SK-N-SH treated with all-trans-retinoic acid at 6 μM for 48 hours (cell line): ENCODE measurements at regions not wholly inside any gene's neighbourhood (a gene's known extent, or its start where the extent isn't known, plus 50 kb on each side); places are given as distances from the start of the nearest gene placed in this dataset.

ENCODE experiments used
- ATAC-seq: fragments of 200-7000 bp; cut with Tn5 transposase; 3 replicates; pipeline ENCODE4 v1.9.1; 2020; ENCODE audit warnings: mild to moderate bottlenecking, moderate library complexity
- BACH2 ChIP-seq: fragments of 250-450 bp; sonication (Bioruptor Pico); IDR thresholded peaks from 2 replicates; pipeline ENCODE4 v1.9.0; 2021; ENCODE audit warnings: mild to moderate bottlenecking, borderline replicate concordance
- CREB5 ChIP-seq: fragments of 250-450 bp; sonication (Bioruptor Pico); IDR thresholded peaks from 2 replicates; pipeline ENCODE4 v1.5.1; 2020; ENCODE audit warnings: low read depth, mild to moderate bottlenecking, moderate library complexity
- CSDC2 ChIP-seq: fragments of 250-450 bp; sonication (Bioruptor Pico); IDR thresholded peaks from 2 replicates; pipeline ENCODE4 v1.5.0; 2020; ENCODE audit warnings: mild to moderate bottlenecking, moderate library complexity
- CSRNP3 ChIP-seq: fragments of 250-450 bp; sonication (Bioruptor Pico); IDR thresholded peaks from 2 replicates; pipeline ENCODE4 v1.5.1; 2021; ENCODE audit warnings: mild to moderate bottlenecking, moderate library complexity
- ESRRG ChIP-seq: fragments of 250-450 bp; sonication (Bioruptor Pico); IDR thresholded peaks from 2 replicates; pipeline ENCODE4 v1.6.1; 2021; ENCODE audit warnings: mild to moderate bottlenecking
- GLIS3 ChIP-seq: fragments of 250-450 bp; sonication (Bioruptor Pico); IDR thresholded peaks from 2 replicates; pipeline ENCODE4 v1.5.0; 2020; ENCODE audit warnings: mild to moderate bottlenecking, moderate library complexity
- ISL1 ChIP-seq: fragments of 250-450 bp; sonication (Bioruptor Pico); IDR thresholded peaks from 2 replicates; pipeline ENCODE4 v2.1.2; 2022; ENCODE audit warnings: mild to moderate bottlenecking, moderate library complexity
- OSR1 ChIP-seq: fragments of 250-450 bp; sonication (Bioruptor Pico); IDR thresholded peaks from 2 replicates; pipeline ENCODE4 v1.8.0; 2022; ENCODE audit warnings: moderate library complexity, mild to moderate bottlenecking, inconsistent platforms
- PATZ1 ChIP-seq: fragments of 250-450 bp; sonication (Bioruptor Pico); IDR thresholded peaks from 2 replicates; pipeline ENCODE4 v1.8.0; 2020; ENCODE audit warnings: mild to moderate bottlenecking, moderate library complexity, borderline replicate concordance
- POU6F1 ChIP-seq: fragments of 250-450 bp; sonication (Bioruptor Pico); IDR thresholded peaks from 2 replicates; pipeline ENCODE4 v1.8.0; 2021; ENCODE audit warnings: low read depth, mild to moderate bottlenecking, moderate library complexity, borderline replicate concordance
- PPARA ChIP-seq: fragments of 250-450 bp; sonication (Bioruptor Pico); IDR thresholded peaks from 2 replicates; pipeline ENCODE4 v1.5.0; 2020; ENCODE audit warnings: mild to moderate bottlenecking, borderline replicate concordance
- RARB ChIP-seq: fragments of 250-450 bp; sonication (Bioruptor Pico); IDR thresholded peaks from 2 replicates; pipeline ENCODE4 v1.8.0; 2021; ENCODE audit warnings: mild to moderate bottlenecking, moderate library complexity
- SNAI2 ChIP-seq: fragments of 250-450 bp; sonication (Bioruptor Pico); IDR thresholded peaks from 2 replicates; pipeline ENCODE4 v1.5.0; 2020; ENCODE audit warnings: mild to moderate bottlenecking, moderate library complexity
- TCF4 ChIP-seq: fragments of 250-450 bp; sonication (Bioruptor Pico); IDR thresholded peaks from 2 replicates; pipeline ENCODE4 v1.8.0; 2021; ENCODE audit warnings: mild to moderate bottlenecking, moderate library complexity, borderline replicate concordance
- TOX ChIP-seq: fragments of 250-450 bp; sonication (Bioruptor Pico); IDR thresholded peaks from 2 replicates; pipeline ENCODE4 v1.8.0; 2021; ENCODE audit warnings: mild to moderate bottlenecking, moderate library complexity, borderline replicate concordance
- TSHZ2 ChIP-seq: fragments of 250-450 bp; sonication (Bioruptor Pico); IDR thresholded peaks from 2 replicates; pipeline ENCODE4 v1.5.0; 2020; ENCODE audit warnings: mild to moderate bottlenecking, moderate library complexity
- ZC3H10 ChIP-seq: fragments of 250-450 bp; sonication (Bioruptor Pico); IDR thresholded peaks from 2 replicates; pipeline ENCODE4 v1.5.1; 2021; ENCODE audit warnings: mild to moderate bottlenecking, moderate library complexity
- ZFP30 ChIP-seq: fragments of 450-650 bp; formaldehyde crosslinking; IDR thresholded peaks from 2 replicates; pipeline ENCODE4 v1.5.0; 2022; ENCODE audit warnings: mild to moderate bottlenecking, moderate library complexity
- ZNF565 ChIP-seq: fragments of 450-650 bp; formaldehyde crosslinking; conservative IDR thresholded peaks from 2 replicates; pipeline ENCODE4 v1.5.0; 2020; ENCODE audit warnings: low read depth, mild to moderate bottlenecking, moderate library complexity
- ZNF70 ChIP-seq: fragments of 450-650 bp; formaldehyde crosslinking; IDR thresholded peaks from 2 replicates; pipeline ENCODE4 v1.5.0; 2020; ENCODE audit warnings: mild to moderate bottlenecking, moderate library complexity
- ZNF8 ChIP-seq: fragments of 450-650 bp; formaldehyde crosslinking; IDR thresholded peaks from 2 replicates; pipeline ENCODE4 v1.5.0; 2020; ENCODE audit warnings: mild to moderate bottlenecking, moderate library complexity

GRCh38 chr7:10557375-10557774 is 416.3 kb upstream of the PHF14 start:
- TF ChIP-seq ZC3H10 (CRISPR knock-in tag) (no peak), ZFP30 (CRISPR knock-in tag) (no peak), BACH2 (CRISPR knock-in tag) (no peak), OSR1 (CRISPR knock-in tag) (no peak), TOX (CRISPR knock-in tag) (no peak), CSRNP3 (no peak), ZNF565 (CRISPR knock-in tag) (no peak), ISL1 (CRISPR knock-in tag) (no peak), CSDC2 (no peak), TSHZ2 (CRISPR knock-in tag) (no peak), RARB (no peak), PATZ1 (CRISPR knock-in tag) (no peak), ZNF70 (CRISPR knock-in tag) (no peak), SNAI2 (CRISPR knock-in tag) (no peak), ZNF8 (CRISPR knock-in tag) (no peak), POU6F1 (CRISPR knock-in tag) (no peak), PPARA (CRISPR knock-in tag) (no peak), TCF4 (CRISPR knock-in tag) (no peak), GLIS3 (no peak), CREB5 (CRISPR knock-in tag) (no peak)
- TF ChIP-seq, all 23 proteins: peak for 0
- no peak for ATAC-seq

- TF ChIP-seq TOX (CRISPR knock-in tag) (no peak), TSHZ2 (CRISPR knock-in tag) (no peak), ZNF565 (CRISPR knock-in tag) (no peak), RARB (no peak), GLIS3 (no peak), ISL1 (CRISPR knock-in tag) (no peak), ZNF8 (CRISPR knock-in tag) (no peak), ZNF70 (CRISPR knock-in tag) (no peak), TCF4 (CRISPR knock-in tag) (no peak), OSR1 (CRISPR knock-in tag) (no peak), BACH2 (CRISPR knock-in tag) (no peak), PPARA (CRISPR knock-in tag) (no peak), ESRRG (CRISPR knock-in tag) (no peak)
- ATAC-seq = no peak
Observed at GRCh38 chr7:10560497-10560896, 413.2 kb upstream of the PHF14 start.
